Activated CD8-positive, alpha-beta memory T cell treated with anti-CD3 and anti-CD28 coated beads for 4 hours (primary cell): ENCODE measurements at regions not wholly inside any gene's neighbourhood (a gene's known extent, or its start where the extent isn't known, plus 50 kb on each side); places are given as distances from the start of the nearest gene placed in this dataset.

Experiments
- DNase-seq, 2 donors: peaks; one replicate each; pipeline ENCODE4 v3.0.0-alpha.2; 2020; ENCODE audit warnings: low read depth in 2 of 2

- DNase-seq: no peak
Measured at GRCh38 chr4:178412455-178412854, 970.2 kb upstream of the AGA start.

DNA sequence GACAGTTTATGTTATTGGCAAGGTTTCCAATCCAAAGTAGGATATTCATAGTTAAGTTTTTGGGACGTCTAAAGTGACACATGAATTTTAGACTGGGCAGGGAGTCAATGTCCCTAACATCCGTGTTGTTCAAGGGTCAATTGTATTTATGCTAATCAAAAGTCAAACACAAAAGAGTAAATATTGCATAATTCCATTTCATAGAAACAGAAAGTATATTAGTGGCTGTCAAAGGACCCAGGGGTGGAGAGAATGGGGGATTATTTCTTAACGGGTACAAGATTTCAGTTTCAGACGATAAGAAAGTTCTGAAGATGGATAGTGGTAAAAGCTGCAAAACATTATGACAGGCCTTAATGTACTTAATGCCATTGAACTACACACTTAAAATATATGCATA lies 971.8 kb upstream of the AGA start:
- no peak for DNase-seq

DNA sequence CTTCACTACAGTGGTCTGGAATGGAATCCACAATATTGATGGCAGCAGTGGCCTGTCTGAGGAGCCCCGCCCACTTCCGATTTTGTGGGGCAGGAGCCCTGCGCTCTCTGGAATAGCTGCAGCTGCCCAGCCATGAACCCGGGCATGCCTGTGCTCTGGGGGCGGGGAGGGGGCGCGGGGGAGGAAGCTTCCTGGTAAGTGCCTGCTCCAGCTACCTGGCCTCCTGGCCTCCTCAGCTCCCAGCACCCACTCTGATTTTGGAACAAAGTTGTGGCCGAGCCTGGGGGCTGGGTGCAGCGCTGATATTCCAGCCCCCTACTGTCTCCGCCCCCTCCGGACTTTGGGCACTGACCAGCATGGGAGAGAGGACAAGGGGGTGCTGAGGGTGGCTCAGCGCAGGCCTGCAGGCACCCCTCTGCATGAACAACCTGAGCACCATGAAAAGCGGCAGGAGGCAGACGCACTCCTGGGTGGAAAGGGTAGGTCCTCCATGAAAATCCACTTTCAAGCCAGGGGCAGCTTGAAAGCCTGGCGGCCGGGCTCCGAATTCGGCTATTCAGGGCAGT lies 972.7 kb upstream of the AGA start:
- DNase-seq: no peak

GRCh38 chr4:178415925-178416324 lies 973.7 kb upstream of the AGA start:
- DNase-seq: no peak

DNA sequence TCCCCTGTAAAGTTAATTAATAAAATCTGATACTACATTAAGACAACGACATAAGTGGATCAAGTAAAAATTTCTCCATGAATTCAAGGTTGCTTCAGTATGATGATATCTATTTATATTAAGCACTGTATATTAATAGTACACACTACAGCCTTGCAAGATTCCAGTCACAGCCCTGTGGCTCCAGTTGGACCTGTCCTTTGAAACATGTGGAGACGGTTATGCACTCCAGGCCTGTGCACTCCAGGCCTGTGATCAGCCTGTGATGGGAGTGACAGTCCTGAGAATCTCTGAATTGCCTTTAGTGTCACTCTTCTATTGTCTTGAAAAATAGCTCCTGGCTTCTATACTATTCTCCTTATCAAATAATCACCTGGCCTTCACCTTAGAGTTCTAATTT lies 981.1 kb upstream of the AGA start:
- no peak for DNase-seq

DNA sequence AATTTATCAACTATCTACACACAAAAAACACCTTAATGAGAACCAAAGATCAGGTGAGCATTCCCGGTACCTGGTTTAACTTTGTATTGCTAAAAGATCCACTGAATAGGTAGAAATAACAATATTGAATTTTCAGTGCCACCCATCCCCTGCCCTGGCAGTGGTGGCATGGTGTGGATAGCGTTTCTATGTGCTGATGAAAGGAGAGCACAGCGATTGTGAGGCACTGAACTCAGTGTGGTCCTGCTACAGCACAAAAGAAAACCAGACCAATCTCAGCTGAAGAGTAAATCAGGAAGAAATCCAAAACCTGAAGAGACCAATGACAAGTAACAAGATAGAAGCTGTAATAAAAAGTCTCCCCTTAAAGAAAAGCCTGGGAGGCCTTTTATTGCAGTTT lies 984.6 kb upstream of the AGA start:
- no peak for DNase-seq

DNA sequence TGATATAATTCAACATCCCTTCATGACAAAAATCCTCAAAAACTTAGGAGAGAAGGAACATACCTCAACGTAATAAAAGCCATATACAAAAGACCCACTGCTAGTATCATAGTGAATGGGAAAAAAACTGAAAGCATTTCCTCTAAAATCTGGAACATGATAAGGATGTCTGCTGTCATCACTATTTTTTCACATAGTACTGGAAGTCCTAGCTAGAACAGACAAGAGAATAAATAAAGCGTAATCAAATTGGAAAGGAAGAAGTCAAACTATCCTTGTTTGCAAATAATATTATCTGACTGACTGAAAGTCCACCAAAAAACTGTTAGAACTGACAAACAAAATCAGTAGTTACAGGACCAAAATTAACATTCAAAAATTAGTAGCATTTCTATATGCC lies 985.4 kb upstream of the AGA start:
- no peak for DNase-seq

DNA sequence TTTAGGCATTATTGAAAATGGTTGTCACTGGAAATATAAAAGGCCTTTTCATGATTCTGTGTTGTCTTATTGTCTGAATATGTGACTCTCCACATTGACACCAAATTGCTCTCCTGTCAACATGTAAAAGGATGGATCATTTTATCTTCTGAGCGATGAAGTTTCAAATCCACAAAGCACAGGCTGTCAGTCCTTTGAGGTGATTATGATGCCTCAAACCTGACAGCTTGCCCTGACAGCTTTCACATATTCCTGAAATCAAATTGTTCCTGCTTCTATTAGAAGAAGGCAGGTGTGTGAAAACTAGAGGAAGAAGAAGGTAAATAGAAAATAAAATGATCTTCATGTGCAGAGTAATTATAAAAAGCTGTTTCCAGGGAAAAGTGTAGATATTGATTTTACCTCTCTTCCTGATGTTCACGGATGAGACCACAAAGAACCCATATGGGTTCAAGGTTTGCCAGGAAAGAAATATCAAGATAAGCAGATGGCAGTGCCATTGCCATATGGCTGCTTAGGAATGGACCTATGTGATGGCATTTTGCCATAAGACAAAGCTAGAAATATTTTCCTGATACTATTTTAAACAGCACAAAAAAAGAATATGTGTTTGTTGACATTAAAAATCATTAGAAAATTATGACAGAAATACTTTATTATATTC lies 1006.3 kb upstream of the AGA start:
- DNase-seq: no peak

GRCh38 chr4:178450614-178451013 lies 1008.4 kb upstream of the AGA start:
- DNase-seq: no peak

- no peak for DNase-seq
Measured at GRCh38 chr4:178453057-178453456, 1010.8 kb upstream of the AGA start.

GRCh38 chr4:178457286-178457685 lies 1015.0 kb upstream of the AGA start:
- no peak for DNase-seq

- no peak for DNase-seq
Measured at GRCh38 chr4:178462710-178463109, 1020.5 kb upstream of the AGA start.

DNA sequence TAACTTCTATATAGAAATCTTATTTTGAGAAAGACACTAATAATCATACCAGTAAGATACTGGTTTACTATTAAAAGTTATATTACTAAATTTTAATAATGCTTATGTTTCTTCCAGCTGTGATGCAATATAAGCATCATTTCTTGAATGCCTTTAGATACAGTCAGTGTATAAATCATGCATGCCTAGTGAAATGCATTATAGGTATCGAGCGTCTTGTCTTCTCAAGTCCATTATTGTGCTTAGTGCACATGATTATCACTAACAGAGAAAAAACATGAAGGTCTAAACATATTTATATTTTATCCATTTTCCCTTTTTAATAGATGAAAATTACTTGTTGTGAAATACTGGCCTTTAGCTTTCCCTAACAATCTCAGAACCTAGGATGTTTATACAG lies 1021.5 kb upstream of the AGA start:
- DNase-seq: no peak

GRCh38 chr4:178470996-178471784 lies 1029.0 kb upstream of the AGA start:
- no peak for DNase-seq

- DNase-seq: no peak
Measured at GRCh38 chr4:178471994-178472393, 1029.8 kb upstream of the AGA start.

GRCh38 chr4:178480105-178480504 lies 1037.9 kb upstream of the AGA start:
- DNase-seq: no peak

GRCh38 chr4:178480881-178481280 lies 1038.6 kb upstream of the AGA start:
- no peak for DNase-seq

GRCh38 chr4:178481564-178481963 lies 1039.3 kb upstream of the AGA start:
- no peak for DNase-seq

GRCh38 chr4:178523038-178523437 lies 1080.8 kb upstream of the AGA start:
- DNase-seq: no peak

DNA sequence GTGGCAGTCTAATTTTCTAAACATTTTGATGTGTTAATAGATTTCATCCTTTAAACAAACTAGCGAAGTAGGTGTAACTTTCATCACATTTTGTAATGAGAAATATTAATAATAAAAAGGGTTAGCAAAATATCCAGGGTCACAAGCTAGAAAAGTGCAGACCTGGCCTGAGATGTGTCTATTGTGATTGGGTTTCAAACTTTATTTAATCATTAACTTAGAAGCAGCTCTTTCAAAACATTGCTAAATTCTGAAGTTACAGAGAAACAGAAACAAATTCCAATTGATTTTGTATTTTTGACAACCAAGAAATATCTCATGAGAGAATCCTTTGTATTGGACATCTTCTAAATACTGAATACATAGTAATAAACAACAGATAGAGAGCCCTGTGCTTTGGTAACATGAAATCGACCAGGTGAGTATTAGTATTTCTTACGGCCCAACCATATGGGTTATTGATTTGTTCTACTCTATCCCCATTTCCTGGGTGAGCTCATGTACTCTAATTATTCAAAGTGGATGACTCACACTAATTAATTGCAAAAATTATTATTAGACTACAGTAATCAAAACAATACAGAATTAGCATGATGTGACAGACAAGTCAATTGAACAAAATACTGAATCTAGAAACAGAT lies 1093.8 kb upstream of the AGA start:
- DNase-seq: no peak

- no peak for DNase-seq
Measured at GRCh38 chr4:178553201-178553600, 1111.0 kb upstream of the AGA start.

DNA sequence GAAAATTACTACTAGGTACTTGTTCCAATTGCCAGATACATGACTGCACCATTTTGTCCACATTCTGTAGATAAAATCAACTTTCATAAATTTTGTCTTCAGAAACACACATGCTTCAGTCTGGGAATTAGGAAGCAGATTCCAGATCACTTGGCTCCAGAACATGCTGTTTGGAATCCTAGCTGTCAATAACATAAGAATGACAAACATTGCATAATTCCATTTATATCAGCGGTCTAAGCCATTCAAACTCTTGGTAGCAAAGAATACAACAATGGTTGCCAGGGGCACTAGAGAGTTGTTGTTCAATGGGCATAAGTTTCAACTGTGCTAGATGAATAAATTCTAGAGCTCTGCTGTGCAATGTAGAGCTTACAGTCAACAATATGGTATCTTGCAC lies 1112.1 kb upstream of the AGA start:
- no peak for DNase-seq

- DNase-seq: no peak
Measured at GRCh38 chr4:178556796-178557195, 1114.6 kb upstream of the AGA start.
